ENCODE measurements at regions not wholly inside any gene's neighbourhood (a gene's known extent, or its start where the extent isn't known, plus 50 kb on each side); places are given as distances from the start of the nearest gene placed in this dataset.

DNA sequence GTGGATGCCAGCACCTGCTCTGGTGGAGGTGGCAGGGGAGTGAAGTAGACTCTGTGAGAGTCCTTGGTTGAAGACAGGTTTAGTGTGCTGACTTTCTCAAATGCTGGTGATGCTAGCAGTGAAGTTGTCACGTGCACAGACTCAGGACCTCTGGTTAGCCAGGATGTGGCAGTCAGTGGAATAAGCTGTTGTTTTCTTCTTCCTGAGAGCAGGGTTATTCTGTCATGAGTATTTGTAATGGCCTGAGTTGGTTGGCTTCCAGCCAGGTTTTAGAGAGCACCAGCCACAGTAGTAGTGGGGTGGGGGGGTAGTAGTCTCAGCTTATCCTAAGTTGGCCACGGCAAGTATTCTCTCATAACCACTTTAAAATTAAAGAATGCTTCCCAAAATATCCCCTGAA is 169.7 kb upstream of the FOXN2 start:
- TF ChIP-seq, protein P1, sequence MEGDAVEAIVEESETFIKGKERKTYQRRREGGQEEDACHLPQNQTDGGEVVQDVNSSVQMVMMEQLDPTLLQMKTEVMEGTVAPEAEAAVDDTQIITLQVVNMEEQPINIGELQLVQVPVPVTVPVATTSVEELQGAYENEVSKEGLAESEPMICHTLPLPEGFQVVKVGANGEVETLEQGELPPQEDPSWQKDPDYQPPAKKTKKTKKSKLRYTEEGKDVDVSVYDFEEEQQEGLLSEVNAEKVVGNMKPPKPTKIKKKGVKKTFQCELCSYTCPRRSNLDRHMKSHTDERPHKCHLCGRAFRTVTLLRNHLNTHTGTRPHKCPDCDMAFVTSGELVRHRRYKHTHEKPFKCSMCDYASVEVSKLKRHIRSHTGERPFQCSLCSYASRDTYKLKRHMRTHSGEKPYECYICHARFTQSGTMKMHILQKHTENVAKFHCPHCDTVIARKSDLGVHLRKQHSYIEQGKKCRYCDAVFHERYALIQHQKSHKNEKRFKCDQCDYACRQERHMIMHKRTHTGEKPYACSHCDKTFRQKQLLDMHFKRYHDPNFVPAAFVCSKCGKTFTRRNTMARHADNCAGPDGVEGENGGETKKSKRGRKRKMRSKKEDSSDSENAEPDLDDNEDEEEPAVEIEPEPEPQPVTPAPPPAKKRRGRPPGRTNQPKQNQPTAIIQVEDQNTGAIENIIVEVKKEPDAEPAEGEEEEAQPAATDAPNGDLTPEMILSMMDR (conservative IDR thresholded peaks at IDR 0.05; ENCODE audit: low read depth, low read length), result no peak
- TF ChIP-seq EZH2phosphoT487 (IDR thresholded peaks at IDR 0.05; ENCODE audit: borderline replicate concordance, low read length) (no peak), EZH2 (IDR thresholded peaks at IDR 0.05; ENCODE audit: low read length, unreplicated experiment) (no peak)

Measured in PC-3 (cell line).